Loucy (cell line): ENCODE measurements at regions not wholly inside any gene's neighbourhood (a gene's known extent, or its start where the extent isn't known, plus 50 kb on each side); places are given as distances from the start of the nearest gene placed in this dataset.

Experiments used
- H2AFZ ChIP-seq: fragments of 200-600 bp; sonication (generic); 2 replicates; pipeline ENCODE4 v1.6.0; 2016; ENCODE audit warnings: antibody characterized with exemption, mild to moderate bottlenecking, low read length, moderate library complexity
- H3F3A ChIP-seq: fragments of 200-600 bp; 2 replicates; pipeline ENCODE4 v1.6.0; 2016; ENCODE audit warnings: antibody characterized with exemption, low read depth, mild to moderate bottlenecking
- H3K27me3 ChIP-seq: fragments of 200-600 bp; sonication (generic); 2 replicates; pipeline ENCODE4 v1.6.1; 2014; ENCODE audit warnings: low read length, mild to moderate bottlenecking; ENCODE audit not compliant: insufficient read depth, poor library complexity, severe bottlenecking
- H3K36me3 ChIP-seq: fragments of 200-600 bp; sonication (generic); 2 replicates; pipeline ENCODE4 v1.6.1; 2016; ENCODE audit warnings: low read length; ENCODE audit not compliant: insufficient read depth
- H3K4me1 ChIP-seq: fragments of 200-600 bp; sonication (generic); 2 replicates; pipeline ENCODE4 v1.5.1; 2014; ENCODE audit warnings: low read length, mild to moderate bottlenecking; ENCODE audit not compliant: insufficient read depth, poor library complexity, severe bottlenecking
- H3K4me2 ChIP-seq: fragments of 200-600 bp; sonication (generic); 2 replicates; pipeline ENCODE4 v1.6.0; 2014; ENCODE audit warnings: antibody characterized with exemption, low read length, low read depth, mild to moderate bottlenecking; ENCODE audit not compliant: poor library complexity, severe bottlenecking
- H3K4me3 ChIP-seq: fragments of 200-600 bp; sonication (generic); 2 replicates; pipeline ENCODE4 v1.5.1; 2014; ENCODE audit warnings: low read length, mild to moderate bottlenecking, mixed read lengths; ENCODE audit not compliant: poor library complexity, severe bottlenecking
- H3K79me2 ChIP-seq: fragments of 200-600 bp; sonication (generic); 2 replicates; pipeline ENCODE4 v1.6.1; 2014; ENCODE audit warnings: low read length; ENCODE audit not compliant: insufficient read depth
- H3K9ac ChIP-seq: fragments of 200-600 bp; sonication (generic); 2 replicates; pipeline ENCODE4 v1.6.0; 2014; ENCODE audit warnings: mild to moderate bottlenecking, low read depth, low read length, moderate library complexity; ENCODE audit not compliant: poor library complexity, severe bottlenecking
- H3K9me2 ChIP-seq: fragments of 200-600 bp; sonication (generic); replicated peaks from 2 replicates; pipeline ENCODE4 v1.6.1; 2016; ENCODE audit warnings: low read depth, low read length, mixed read lengths
- H3K9me3 ChIP-seq: fragments of 200-600 bp; sonication (generic); 2 replicates; pipeline ENCODE4 v1.6.1; 2014; ENCODE audit warnings: mild to moderate bottlenecking, antibody characterized with exemption, low read length, low read depth; ENCODE audit not compliant: insufficient read depth
- H4K20me1 ChIP-seq: fragments of 200-600 bp; sonication (generic); 2 replicates; pipeline ENCODE4 v1.6.0; 2014; ENCODE audit warnings: antibody characterized with exemption, low read length, mild to moderate bottlenecking; ENCODE audit not compliant: insufficient read depth, poor library complexity, severe bottlenecking
- CTCF ChIP-seq: fragments of 200-600 bp; sonication (generic); conservative IDR thresholded peaks from 2 replicates; pipeline ENCODE4 v1.5.1; 2014; ENCODE audit warnings: mild to moderate bottlenecking, antibody characterized with exemption, low read length
- EZH2phosphoT487 ChIP-seq: fragments of 200-600 bp; IDR thresholded peaks from 2 replicates; pipeline ENCODE4 v1.6.1; 2018; ENCODE audit warnings: antibody characterized with exemption, mild to moderate bottlenecking, moderate library complexity, borderline replicate concordance

GRCh38 chr3:159926573-159926972 lies 62.1 kb upstream of the IL12A start:
- Histone ChIP-seq H3K4me1 (peaks cover 6% of the 10 kb centered on the region), H3K9ac (no peak overlapping the region), H3K27me3 (no peaks in the 10 kb centered on the region), H3K4me3 (no peak overlapping the region), H3K36me3 (no peaks in the 10 kb centered on the region), H3K79me2 (no peaks in the 10 kb centered on the region), H3F3A (no peaks in the 10 kb centered on the region), H4K20me1 (no peaks in the 10 kb centered on the region), H2AFZ (no peak overlapping the region), H3K9me3 (no peaks in the 10 kb centered on the region), H3K4me2 (no peak overlapping the region), H3K9me2 (no peaks in the 10 kb centered on the region)
- no peak for TF ChIP-seq EZH2phosphoT487

GRCh38 chr3:159928071-159928491 lies 60.6 kb upstream of the IL12A start:
- Histone ChIP-seq H3K27me3 (no peaks in the 10 kb centered on the region), H4K20me1 (no peaks in the 10 kb centered on the region), H3F3A (no peaks in the 10 kb centered on the region), H2AFZ (peak overlapping the region; percentile 30; the same call in 1 of the 2 replicates), H3K9me2 (no peaks in the 10 kb centered on the region), H3K9ac (no peak overlapping the region), H3K79me2 (no peaks in the 10 kb centered on the region), H3K9me3 (no peaks in the 10 kb centered on the region), H3K4me2 (no peak overlapping the region), H3K4me3 (no peak overlapping the region), H3K4me1 (peaks cover 6% of the 10 kb centered on the region), H3K36me3 (no peaks in the 10 kb centered on the region)
- TF ChIP-seq EZH2phosphoT487 (no peak), CTCF (no peak)

- no peaks in the 10 kb centered on the region for H3K27me3 ChIP-seq
- no peaks in the 10 kb centered on the region for H3K36me3 ChIP-seq
- no peak for TF ChIP-seq EZH2phosphoT487
- TF ChIP-seq CTCF = no peak
- no peak overlapping the region for H2AFZ ChIP-seq
- H3K9me3 ChIP-seq = peaks cover under 1% of the 10 kb centered on the region; the same call in 1 of the 2 replicates
- no peaks in the 10 kb centered on the region for H3F3A ChIP-seq
- H4K20me1 ChIP-seq = no peaks in the 10 kb centered on the region
- H3K9ac ChIP-seq = no peak overlapping the region
- no peaks in the 10 kb centered on the region for H3K9me2 ChIP-seq
- H3K4me2 ChIP-seq = no peak overlapping the region
- H3K4me3 ChIP-seq = no peak overlapping the region
- peaks cover 6% of the 10 kb centered on the region for H3K4me1 ChIP-seq
- no peaks in the 10 kb centered on the region for H3K79me2 ChIP-seq
These were observed 60.0 kb upstream of the IL12A start for GRCh38 chr3:159928666-159929065.
